ENCODE measurements at regions not wholly inside any gene's neighbourhood (a gene's known extent, or its start where the extent isn't known, plus 50 kb on each side); places are given as distances from the start of the nearest gene placed in this dataset.

DNA sequence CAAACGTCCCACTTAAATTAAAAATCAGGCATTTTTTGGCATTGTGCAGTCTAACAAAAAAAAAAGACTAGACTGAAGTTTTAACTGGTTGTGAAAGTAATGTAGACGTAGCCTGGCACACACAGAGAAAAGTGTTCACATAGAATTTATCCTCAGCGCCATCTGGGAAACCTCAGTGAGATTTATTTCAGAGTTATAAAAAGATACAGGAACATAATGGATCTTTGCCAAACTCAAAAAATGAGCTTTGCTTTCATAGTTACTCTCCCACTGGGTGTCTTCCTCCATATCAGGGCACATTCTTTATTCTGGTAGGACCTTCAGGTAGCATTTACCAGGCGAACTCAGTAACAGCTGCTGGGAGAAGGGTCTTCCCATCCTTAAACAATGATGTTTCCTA, 532.4 kb upstream of the SALL3 start:
- TF ChIP-seq, protein P1, sequence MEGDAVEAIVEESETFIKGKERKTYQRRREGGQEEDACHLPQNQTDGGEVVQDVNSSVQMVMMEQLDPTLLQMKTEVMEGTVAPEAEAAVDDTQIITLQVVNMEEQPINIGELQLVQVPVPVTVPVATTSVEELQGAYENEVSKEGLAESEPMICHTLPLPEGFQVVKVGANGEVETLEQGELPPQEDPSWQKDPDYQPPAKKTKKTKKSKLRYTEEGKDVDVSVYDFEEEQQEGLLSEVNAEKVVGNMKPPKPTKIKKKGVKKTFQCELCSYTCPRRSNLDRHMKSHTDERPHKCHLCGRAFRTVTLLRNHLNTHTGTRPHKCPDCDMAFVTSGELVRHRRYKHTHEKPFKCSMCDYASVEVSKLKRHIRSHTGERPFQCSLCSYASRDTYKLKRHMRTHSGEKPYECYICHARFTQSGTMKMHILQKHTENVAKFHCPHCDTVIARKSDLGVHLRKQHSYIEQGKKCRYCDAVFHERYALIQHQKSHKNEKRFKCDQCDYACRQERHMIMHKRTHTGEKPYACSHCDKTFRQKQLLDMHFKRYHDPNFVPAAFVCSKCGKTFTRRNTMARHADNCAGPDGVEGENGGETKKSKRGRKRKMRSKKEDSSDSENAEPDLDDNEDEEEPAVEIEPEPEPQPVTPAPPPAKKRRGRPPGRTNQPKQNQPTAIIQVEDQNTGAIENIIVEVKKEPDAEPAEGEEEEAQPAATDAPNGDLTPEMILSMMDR (IDR thresholded peaks at IDR 0.05; ENCODE audit: low read depth, low read length, poor library complexity, severe bottlenecking) = no peak
- TF ChIP-seq EZH2phosphoT487 (IDR thresholded peaks at IDR 0.05; ENCODE audit: borderline replicate concordance, low read length) = no peak
